ENCODE measurements at regions not wholly inside any gene's neighbourhood (a gene's known extent, or its start where the extent isn't known, plus 50 kb on each side); places are given as distances from the start of the nearest gene placed in this dataset.

- no peaks in the 10 kb centered on the region for H3K4me1 Mint-ChIP-seq (ENCODE audit: low read depth, unreplicated experiment)
- Histone ChIP-seq H3K36me3 (ENCODE audit: insufficient read depth, low read length) (no peaks in the 10 kb centered on the region), H3K9ac (ENCODE audit: low read length) (no peak overlapping the region), H3K4me2 (ENCODE audit: low read length) (no peak overlapping the region), H3K27me3 (ENCODE audit: insufficient read depth, low read length) (no peaks in the 10 kb centered on the region), H3K79me2 (ENCODE audit: insufficient read depth, low read length) (no peaks in the 10 kb centered on the region), H3K4me1 (ENCODE audit: insufficient read depth, low read length) (no peaks in the 10 kb centered on the region), H3K4me3 (ENCODE audit: insufficient read depth, low read depth, low read length) (no peak overlapping the region), H4K20me1 (ENCODE audit: insufficient read depth, low read length) (no peaks in the 10 kb centered on the region), H2AFZ (ENCODE audit: low read depth, low read length) (no peak overlapping the region), H3K9me3 (ENCODE audit: insufficient read depth, low read depth, low read length) (no peaks in the 10 kb centered on the region), H3K27ac (ENCODE audit: low read depth, low read length) (no peak overlapping the region)
- H3K9me3 Mint-ChIP-seq (ENCODE audit: unreplicated experiment), result no peaks in the 10 kb centered on the region
- no peaks in the 10 kb centered on the region for H3K27me3 Mint-ChIP-seq (ENCODE audit: low read depth, unreplicated experiment)
- TF ChIP-seq EZH2 (IDR thresholded peaks at IDR 0.05; ENCODE audit: insufficient read depth, low read length), result no peak
- TF ChIP-seq, protein P1, sequence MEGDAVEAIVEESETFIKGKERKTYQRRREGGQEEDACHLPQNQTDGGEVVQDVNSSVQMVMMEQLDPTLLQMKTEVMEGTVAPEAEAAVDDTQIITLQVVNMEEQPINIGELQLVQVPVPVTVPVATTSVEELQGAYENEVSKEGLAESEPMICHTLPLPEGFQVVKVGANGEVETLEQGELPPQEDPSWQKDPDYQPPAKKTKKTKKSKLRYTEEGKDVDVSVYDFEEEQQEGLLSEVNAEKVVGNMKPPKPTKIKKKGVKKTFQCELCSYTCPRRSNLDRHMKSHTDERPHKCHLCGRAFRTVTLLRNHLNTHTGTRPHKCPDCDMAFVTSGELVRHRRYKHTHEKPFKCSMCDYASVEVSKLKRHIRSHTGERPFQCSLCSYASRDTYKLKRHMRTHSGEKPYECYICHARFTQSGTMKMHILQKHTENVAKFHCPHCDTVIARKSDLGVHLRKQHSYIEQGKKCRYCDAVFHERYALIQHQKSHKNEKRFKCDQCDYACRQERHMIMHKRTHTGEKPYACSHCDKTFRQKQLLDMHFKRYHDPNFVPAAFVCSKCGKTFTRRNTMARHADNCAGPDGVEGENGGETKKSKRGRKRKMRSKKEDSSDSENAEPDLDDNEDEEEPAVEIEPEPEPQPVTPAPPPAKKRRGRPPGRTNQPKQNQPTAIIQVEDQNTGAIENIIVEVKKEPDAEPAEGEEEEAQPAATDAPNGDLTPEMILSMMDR (IDR thresholded peaks at IDR 0.05; ENCODE audit: insufficient read depth, low read depth, low read length), result no peak
- FAIRE-seq, result no peak
- DNase-seq (ENCODE audit: low read depth), result no peak
- H3K36me3 Mint-ChIP-seq (ENCODE audit: low read depth, unreplicated experiment), result no peaks in the 10 kb centered on the region
- H3K27ac Mint-ChIP-seq (ENCODE audit: unreplicated experiment), result no peak overlapping the region
- no peak overlapping the region for H3K4me3 Mint-ChIP-seq (ENCODE audit: unreplicated experiment)
These were observed 632.6 kb upstream of the KCND2 start for GRCh38 chr7:119640326-119640725.

GRCh38 chr7:119640861-119641260 lies 632.1 kb upstream of the KCND2 start:
- Mint-ChIP-seq H3K36me3 (ENCODE audit: low read depth, unreplicated experiment) (no peaks in the 10 kb centered on the region), H3K9me3 (ENCODE audit: unreplicated experiment) (no peaks in the 10 kb centered on the region), H3K4me3 (ENCODE audit: unreplicated experiment) (no peak overlapping the region), H3K27me3 (ENCODE audit: low read depth, unreplicated experiment) (no peaks in the 10 kb centered on the region), H3K4me1 (ENCODE audit: low read depth, unreplicated experiment) (no peaks in the 10 kb centered on the region), H3K27ac (ENCODE audit: unreplicated experiment) (no peak overlapping the region)
- no peak for DNase-seq (ENCODE audit: low read depth)
- Histone ChIP-seq H3K79me2 (ENCODE audit: insufficient read depth, low read length) (no peaks in the 10 kb centered on the region), H3K4me3 (ENCODE audit: insufficient read depth, low read depth, low read length) (no peak overlapping the region), H3K27me3 (ENCODE audit: insufficient read depth, low read length) (no peaks in the 10 kb centered on the region), H2AFZ (ENCODE audit: low read depth, low read length) (no peak overlapping the region), H3K4me2 (ENCODE audit: low read length) (no peak overlapping the region), H3K9me3 (ENCODE audit: insufficient read depth, low read depth, low read length) (no peaks in the 10 kb centered on the region), H3K4me1 (ENCODE audit: insufficient read depth, low read length) (no peaks in the 10 kb centered on the region), H3K36me3 (ENCODE audit: insufficient read depth, low read length) (no peaks in the 10 kb centered on the region), H4K20me1 (ENCODE audit: insufficient read depth, low read length) (no peaks in the 10 kb centered on the region), H3K9ac (ENCODE audit: low read length) (no peak overlapping the region), H3K27ac (ENCODE audit: low read depth, low read length) (no peak overlapping the region)
- no peak for TF ChIP-seq EZH2 (IDR thresholded peaks at IDR 0.05; ENCODE audit: insufficient read depth, low read length)
- FAIRE-seq, result no peak

GRCh38 chr7:119643558-119643957 lies 629.4 kb upstream of the KCND2 start:
- Histone ChIP-seq H3K79me2 (ENCODE audit: insufficient read depth, low read length) (no peaks in the 10 kb centered on the region), H3K36me3 (ENCODE audit: insufficient read depth, low read length) (no peaks in the 10 kb centered on the region), H3K9me3 (ENCODE audit: insufficient read depth, low read depth, low read length) (no peaks in the 10 kb centered on the region), H3K4me3 (ENCODE audit: insufficient read depth, low read depth, low read length) (no peak overlapping the region), H3K27ac (ENCODE audit: low read depth, low read length) (no peak overlapping the region), H3K27me3 (ENCODE audit: insufficient read depth, low read length) (no peaks in the 10 kb centered on the region), H4K20me1 (ENCODE audit: insufficient read depth, low read length) (no peaks in the 10 kb centered on the region), H3K4me1 (ENCODE audit: insufficient read depth, low read length) (no peaks in the 10 kb centered on the region), H2AFZ (ENCODE audit: low read depth, low read length) (no peak overlapping the region), H3K9ac (ENCODE audit: low read length) (no peak overlapping the region), H3K4me2 (ENCODE audit: low read length) (no peak overlapping the region)
- no peaks in the 10 kb centered on the region for H3K27me3 Mint-ChIP-seq (ENCODE audit: low read depth, unreplicated experiment)
- H3K4me3 Mint-ChIP-seq (ENCODE audit: unreplicated experiment), result no peak overlapping the region
- no peaks in the 10 kb centered on the region for H3K36me3 Mint-ChIP-seq (ENCODE audit: low read depth, unreplicated experiment)
- no peaks in the 10 kb centered on the region for H3K9me3 Mint-ChIP-seq (ENCODE audit: unreplicated experiment)
- no peaks in the 10 kb centered on the region for H3K4me1 Mint-ChIP-seq (ENCODE audit: low read depth, unreplicated experiment)
- no peak overlapping the region for H3K27ac Mint-ChIP-seq (ENCODE audit: unreplicated experiment)
- FAIRE-seq (no peak), DNase-seq (ENCODE audit: low read depth) (no peak)
- TF ChIP-seq, protein P1 (IDR thresholded peaks at IDR 0.05; ENCODE audit: insufficient read depth, low read depth, low read length), result no peak
- TF ChIP-seq EZH2 (IDR thresholded peaks at IDR 0.05; ENCODE audit: insufficient read depth, low read length), result no peak

Data from astrocyte (in vitro differentiated cells and primary cell).